ENCODE measurements at regions not wholly inside any gene's neighbourhood (a gene's known extent, or its start where the extent isn't known, plus 50 kb on each side); places are given as distances from the start of the nearest gene placed in this dataset.
A peak's percentile ranks its signal among the peaks of the same experiment; 100 is the strongest.

- no peak for DNase-seq (ENCODE audit: low read depth)
- no peak for TF ChIP-seq CTCF (IDR thresholded peaks at IDR 0.05; ENCODE audit: low read length, missing control alignments)
- no peak overlapping the region for H3K4me3 ChIP-seq (replicated peaks; ENCODE audit: low read depth, low read length)
These were observed 78.6 kb upstream of the RGMB start for GRCh38 chr5:98694902-98695301.

GRCh38 chr5:98698359-98698758 lies 75.1 kb upstream of the RGMB start:
- TF ChIP-seq CTCF (IDR thresholded peaks at IDR 0.05; ENCODE audit: low read length, missing control alignments) = no peak
- H3K4me3 ChIP-seq (replicated peaks; ENCODE audit: low read depth, low read length) = no peak overlapping the region
- peak; percentile 38 for DNase-seq (ENCODE audit: low read depth)

GRCh38 chr5:98700730-98701129 lies 72.7 kb upstream of the RGMB start:
- no peak overlapping the region for H3K4me3 ChIP-seq (replicated peaks; ENCODE audit: low read depth, low read length)
- no peak for DNase-seq (ENCODE audit: low read depth)
- no peak for TF ChIP-seq CTCF (IDR thresholded peaks at IDR 0.05; ENCODE audit: low read length, missing control alignments)

GRCh38 chr5:98705841-98706240 lies 67.6 kb upstream of the RGMB start:
- DNase-seq (ENCODE audit: low read depth) = no peak
- no peak for TF ChIP-seq CTCF (IDR thresholded peaks at IDR 0.05; ENCODE audit: low read length, missing control alignments)
- H3K4me3 ChIP-seq (replicated peaks; ENCODE audit: low read depth, low read length) = no peak overlapping the region

- DNase-seq (ENCODE audit: low read depth) = no peak
- no peak for TF ChIP-seq CTCF (IDR thresholded peaks at IDR 0.05; ENCODE audit: low read length, missing control alignments)
- H3K4me3 ChIP-seq (replicated peaks; ENCODE audit: low read depth, low read length) = no peak overlapping the region
These were observed 63.8 kb upstream of the RGMB start for GRCh38 chr5:98709681-98710080.

GRCh38 chr5:98713027-98713426 lies 60.4 kb upstream of the RGMB start:
- peak; percentile 50 for DNase-seq (ENCODE audit: low read depth)
- no peak overlapping the region for H3K4me3 ChIP-seq (replicated peaks; ENCODE audit: low read depth, low read length)
- TF ChIP-seq CTCF (IDR thresholded peaks at IDR 0.05; ENCODE audit: low read length, missing control alignments) = no peak

GRCh38 chr5:98713856-98714255 lies 59.6 kb upstream of the RGMB start:
- TF ChIP-seq CTCF (IDR thresholded peaks at IDR 0.05; ENCODE audit: low read length, missing control alignments) = no peak
- H3K4me3 ChIP-seq (replicated peaks; ENCODE audit: low read depth, low read length) = no peak overlapping the region
- no peak for DNase-seq (ENCODE audit: low read depth)

Measured in fibroblast of pulmonary artery (primary cell).